Suprapubic skin (tissue), 4 donors: ENCODE measurements at regions not wholly inside any gene's neighbourhood (a gene's known extent, or its start where the extent isn't known, plus 50 kb on each side); places are given as distances from the start of the nearest gene placed in this dataset.

Experiments
- DNase-seq, 2 donors: peaks; one replicate each; pipeline ENCODE4 v3.0.0-alpha.2; 2019; ENCODE audit warnings: low spot score in 2 of 2
- H3K27ac ChIP-seq: fragments of 200-600 bp; sonication (generic); one replicate; pipeline ENCODE4 v1.5.1; 2019
- H3K27me3 ChIP-seq: fragments of 200-600 bp; sonication (generic); one replicate; pipeline ENCODE4 v1.5.1; 2019
- H3K36me3 ChIP-seq: fragments of 200-600 bp; sonication (generic); one replicate; pipeline ENCODE4 v1.5.1; 2019
- H3K4me1 ChIP-seq: fragments of 200-600 bp; sonication (generic); one replicate; pipeline ENCODE4 v1.5.1; 2019
- H3K4me3 ChIP-seq: fragments of 200-600 bp; sonication (generic); one replicate; pipeline ENCODE4 v1.5.1; 2019; ENCODE audit warnings: mild to moderate bottlenecking
- H3K9me3 ChIP-seq: fragments of 200-600 bp; sonication (generic); one replicate; pipeline ENCODE4 v1.5.1; 2019
- CTCF ChIP-seq, 2 donors: fragments of 200-600 bp in 1 of 2; fragments of 450-650 bp in 1 of 2; sonication (generic) in 1 of 2; IDR thresholded peaks; one replicate each; pipeline ENCODE4 v1.5.1; 2016 to 2019; ENCODE audit warnings: antibody characterized with exemption in 2 of 2, mild to moderate bottlenecking in 1 of 2, moderate library complexity in 1 of 2
- EP300 ChIP-seq: sonication (generic); formaldehyde crosslinking; IDR thresholded peaks from one replicate; pipeline ENCODE4 v1.6.1; 2017; ENCODE audit warnings: antibody characterized with exemption
- POLR2A ChIP-seq, 2 donors: fragments of 450-650 bp; IDR thresholded peaks; one replicate each; pipeline ENCODE4 v1.6.1; 2017; ENCODE audit warnings: antibody characterized with exemption in 2 of 2, mild to moderate bottlenecking in 2 of 2, moderate library complexity in 2 of 2
- POLR2AphosphoS5 ChIP-seq, 3 donors: sonication (generic); formaldehyde crosslinking; IDR thresholded peaks; one replicate each; pipeline ENCODE4 v1.6.1; 2017; ENCODE audit warnings: antibody characterized with exemption in 3 of 3
- WGBS: methylation state at CpG from one replicate; pipeline ENCODE4 v1.1.5; 2018; 5-methylcytosine and 5-hydroxymethylcytosine counted together

DNA sequence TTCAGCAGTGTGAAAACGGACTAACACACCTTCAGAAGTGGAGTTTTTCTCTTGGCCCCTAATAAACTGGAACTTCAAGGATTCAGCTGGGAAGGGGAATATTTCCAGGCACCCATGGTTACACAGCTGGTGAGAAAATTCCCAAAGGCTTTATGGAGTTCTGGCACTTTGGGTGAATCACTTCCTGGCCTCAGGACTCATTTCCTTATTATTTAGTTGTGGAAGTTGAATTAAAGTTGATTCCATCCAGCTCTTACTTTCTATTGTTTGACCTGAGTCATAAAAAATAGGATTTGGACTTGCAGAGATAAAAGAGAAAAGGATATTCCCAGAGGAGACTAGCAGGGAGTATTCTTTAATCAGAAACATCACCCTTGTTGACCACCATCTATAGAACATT is 882.1 kb downstream of the UQCRFS1 start:
- Histone ChIP-seq H3K27me3 (no peaks in the 10 kb centered on the region), H3K27ac (no peak overlapping the region), H3K36me3 (no peaks in the 10 kb centered on the region), H3K4me1 (no peaks in the 10 kb centered on the region), H3K4me3 (no peak overlapping the region), H3K9me3 (no peaks in the 10 kb centered on the region)
- WGBS = 75% methylated on average over 1 of the region's 1 CpG
- TF ChIP-seq POLR2AphosphoS5 (IDR thresholded peaks at IDR 0.05) (no peak), EP300 (no peak), POLR2A (IDR thresholded peaks at IDR 0.05) (no peak), CTCF (IDR thresholded peaks at IDR 0.05) (no peak)
- DNase-seq = no peak

DNA sequence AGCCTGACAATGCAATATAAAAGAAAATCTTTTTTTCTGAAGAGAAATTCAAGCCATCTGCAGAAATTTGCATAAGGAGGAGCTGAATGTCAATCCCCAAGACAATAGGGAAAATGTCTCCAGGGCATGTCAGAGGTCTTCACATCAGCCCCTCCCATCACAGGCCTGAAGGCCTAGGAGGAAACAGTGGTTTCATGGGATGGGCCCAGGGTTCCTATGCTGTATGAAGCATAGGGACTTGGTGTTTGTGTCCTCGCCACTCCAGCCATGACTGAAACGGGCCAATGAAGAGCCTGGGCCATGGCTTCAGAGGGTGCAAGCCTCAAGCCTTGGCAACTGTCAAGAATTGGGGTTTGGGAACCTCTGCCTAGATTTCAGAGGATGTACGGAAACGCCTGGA is 883.5 kb downstream of the UQCRFS1 start:
- DNase-seq = no peak
- no peaks in the 10 kb centered on the region for H3K9me3 ChIP-seq

GRCh38 chr19:28327905-28328304 is 885.0 kb downstream of the UQCRFS1 start:
- 30% methylated on average over 3 of the region's 3 CpGs for WGBS
- Histone ChIP-seq H3K4me3 (no peak overlapping the region), H3K27me3 (no peaks in the 10 kb centered on the region), H3K27ac (no peak overlapping the region), H3K9me3 (no peaks in the 10 kb centered on the region), H3K4me1 (no peaks in the 10 kb centered on the region), H3K36me3 (no peaks in the 10 kb centered on the region)
- TF ChIP-seq POLR2A (IDR thresholded peaks at IDR 0.05) = no peak
- TF ChIP-seq CTCF (IDR thresholded peaks at IDR 0.05) = no peak
- TF ChIP-seq POLR2AphosphoS5 (IDR thresholded peaks at IDR 0.05) = no peak
- TF ChIP-seq EP300 = no peak
- no peak for DNase-seq

More for the DNA sequence above, 883.5 kb downstream of the UQCRFS1 start:
- Histone ChIP-seq H3K4me1 (no peaks in the 10 kb centered on the region), H3K27ac (no peak overlapping the region), H3K4me3 (no peak overlapping the region), H3K36me3 (no peaks in the 10 kb centered on the region), H3K27me3 (no peaks in the 10 kb centered on the region)
- 78% methylated on average over 4 of the region's 4 CpGs for WGBS
- TF ChIP-seq EP300 (no peak), CTCF (IDR thresholded peaks at IDR 0.05) (no peak), POLR2A (IDR thresholded peaks at IDR 0.05) (no peak), POLR2AphosphoS5 (IDR thresholded peaks at IDR 0.05) (no peak)

- Histone ChIP-seq H3K27me3 (no peaks in the 10 kb centered on the region), H3K36me3 (no peaks in the 10 kb centered on the region), H3K9me3 (no peaks in the 10 kb centered on the region), H3K4me1 (no peaks in the 10 kb centered on the region), H3K27ac (no peak overlapping the region), H3K4me3 (no peak overlapping the region)
- WGBS = 77% methylated on average over 4 of the region's 4 CpGs
- DNase-seq = no peak
- TF ChIP-seq CTCF (IDR thresholded peaks at IDR 0.05) (no peak), EP300 (no peak), POLR2A (IDR thresholded peaks at IDR 0.05) (no peak), POLR2AphosphoS5 (IDR thresholded peaks at IDR 0.05) (no peak)
Measured at GRCh38 chr19:28326746-28327145, 886.2 kb downstream of the UQCRFS1 start.

DNA sequence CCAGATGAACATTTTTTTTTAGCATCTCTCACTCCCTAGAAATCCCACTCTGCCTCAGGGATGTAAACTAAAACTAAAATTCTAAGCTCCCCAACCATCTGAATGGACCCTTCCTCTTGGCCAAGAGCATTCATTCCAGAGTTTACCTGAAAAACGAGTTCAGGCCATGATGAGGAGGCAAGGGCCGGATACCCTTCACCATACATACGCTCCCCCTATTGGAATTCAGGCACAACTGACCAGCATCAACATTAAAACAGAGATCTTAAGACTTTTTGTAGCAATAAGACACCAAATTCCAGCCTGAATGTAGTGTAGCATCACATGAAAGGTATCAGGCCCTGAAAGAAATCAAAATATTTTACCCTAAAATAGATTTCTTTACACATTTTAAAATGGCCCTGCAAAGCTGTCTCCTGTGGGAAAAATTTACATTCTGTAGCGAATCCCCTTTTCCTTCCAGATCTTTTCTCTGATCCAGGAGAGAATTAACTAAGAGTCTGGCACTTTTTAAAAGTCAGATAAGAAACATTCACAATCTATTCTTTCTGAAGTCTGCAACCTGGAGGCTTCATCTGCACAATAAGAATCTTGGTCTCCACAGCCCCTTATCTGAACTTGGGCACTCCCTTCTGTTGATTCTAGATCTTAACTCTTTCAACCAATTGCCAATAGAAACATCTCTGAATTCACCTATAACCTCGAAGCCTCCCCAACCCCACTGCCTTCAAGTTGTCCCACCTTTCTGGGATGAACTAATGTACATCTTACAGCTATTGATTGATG is 888.5 kb downstream of the UQCRFS1 start:
- Histone ChIP-seq H3K9me3 (no peaks in the 10 kb centered on the region), H3K4me3 (no peak overlapping the region), H3K4me1 (no peaks in the 10 kb centered on the region), H3K27me3 (no peaks in the 10 kb centered on the region), H3K27ac (no peak overlapping the region), H3K36me3 (no peaks in the 10 kb centered on the region)
- DNase-seq = no peak
- WGBS = 38% methylated on average over 5 of the region's 5 CpGs
- no peak for TF ChIP-seq POLR2AphosphoS5 (IDR thresholded peaks at IDR 0.05)
- no peak for TF ChIP-seq POLR2A (IDR thresholded peaks at IDR 0.05)
- TF ChIP-seq CTCF (IDR thresholded peaks at IDR 0.05) = no peak
- TF ChIP-seq EP300 = no peak
